Endodermal cell (in vitro differentiated cells): ENCODE measurements at regions not wholly inside any gene's neighbourhood (a gene's known extent, or its start where the extent isn't known, plus 50 kb on each side); places are given as distances from the start of the nearest gene placed in this dataset.

ENCODE experiments used
- DNase-seq: peaks from one replicate; pipeline ENCODE4 v3.0.0-alpha.2; 2017
- H3K27ac ChIP-seq: 2 replicates; pipeline ENCODE4 v1.5.1; 2013; ENCODE audit warnings: mild to moderate bottlenecking, low read depth, low read length, moderate library complexity
- H3K27me3 ChIP-seq: 2 replicates; pipeline ENCODE4 v1.6.1; 2013; ENCODE audit warnings: mild to moderate bottlenecking, low read length, moderate library complexity; ENCODE audit not compliant: insufficient read depth, control insufficient read depth, poor library complexity, severe bottlenecking
- H3K36me3 ChIP-seq: 2 replicates; pipeline ENCODE4 v1.7.0; 2013; ENCODE audit warnings: mild to moderate bottlenecking, low read length, moderate library complexity; ENCODE audit not compliant: control insufficient read depth, insufficient read depth
- H3K4me1 ChIP-seq: one replicate; pipeline ENCODE4 v1.7.0; 2013; ENCODE audit warnings: low read length; ENCODE audit not compliant: control insufficient read depth, insufficient read depth
- H3K4me3 ChIP-seq: 2 replicates; pipeline ENCODE4 v1.5.1; 2013; ENCODE audit warnings: mild to moderate bottlenecking, low read length, moderate library complexity
- H3K9ac ChIP-seq: 2 replicates; pipeline ENCODE4 v1.6.1; 2013; ENCODE audit warnings: mild to moderate bottlenecking, low read length, moderate library complexity; ENCODE audit not compliant: poor library complexity, severe bottlenecking; ENCODE audit errors: extremely low read depth
- H3K9me3 ChIP-seq: 2 replicates; pipeline ENCODE4 v1.6.1; 2013; ENCODE audit warnings: mild to moderate bottlenecking, low read length, moderate library complexity; ENCODE audit not compliant: control insufficient read depth
- H3K27ac Mint-ChIP-seq: 2 replicates; pipeline ENCODE4 v1.8.0; 2020; ENCODE audit warnings: mixed read lengths
- H3K27me3 Mint-ChIP-seq: 2 replicates; pipeline ENCODE4 v1.8.0; 2021; ENCODE audit warnings: mild to moderate bottlenecking, mixed read lengths; ENCODE audit not compliant: insufficient read depth
- H3K36me3 Mint-ChIP-seq: 2 replicates; pipeline ENCODE4 v1.8.0; 2020; ENCODE audit warnings: low read depth, mixed read lengths
- H3K4me1 Mint-ChIP-seq: 2 replicates; pipeline ENCODE4 v1.8.0; 2020; ENCODE audit warnings: mixed read lengths
- H3K4me3 Mint-ChIP-seq: 2 replicates; pipeline ENCODE4 v1.8.0; 2020; ENCODE audit warnings: mild to moderate bottlenecking, moderate library complexity, mixed read lengths
- H3K9me3 Mint-ChIP-seq: 2 replicates; pipeline ENCODE4 v1.8.0; 2020; ENCODE audit warnings: mild to moderate bottlenecking, mixed read lengths
- CTCF ChIP-seq: fragments of 200-600 bp; sonication (generic); conservative IDR thresholded peaks from 2 replicates; pipeline ENCODE4 v1.5.0; 2021; ENCODE audit warnings: antibody characterized with exemption, mild to moderate bottlenecking
- WGBS, 2 experiments: methylation state at CpG; one replicate each; pipeline versions ENCODE4 v1.1.5 to v1.1.7; 2013; ENCODE audit warnings: missing lambda C conversion rate in 2 of 2, mixed read lengths in 1 of 2; ENCODE audit not compliant: insufficient coverage in 1 of 2, insufficient read length in 1 of 2; 5-methylcytosine and 5-hydroxymethylcytosine counted together

GRCh38 chr3:162170581-162170980, 674.0 kb downstream of the OTOL1 start:
- H3K27me3 Mint-ChIP-seq, result no peaks in the 10 kb centered on the region
- H3K4me1 Mint-ChIP-seq, result no peaks in the 10 kb centered on the region
- no peak overlapping the region for H3K4me3 ChIP-seq
- no peak overlapping the region for H3K4me3 Mint-ChIP-seq
- peaks cover 11% of the 10 kb centered on the region for H3K9me3 ChIP-seq
- TF ChIP-seq CTCF, result no peak
- H3K36me3 ChIP-seq, result no peaks in the 10 kb centered on the region
- H3K4me1 ChIP-seq, result no peaks in the 10 kb centered on the region
- no peaks in the 10 kb centered on the region for H3K27me3 ChIP-seq
- WGBS, 2 experiments, result 91 to 100% methylated on average over 1 of the region's 1 CpG
- H3K36me3 Mint-ChIP-seq, result no peaks in the 10 kb centered on the region
- peaks cover 6% of the 10 kb centered on the region for H3K9me3 Mint-ChIP-seq
- H3K27ac ChIP-seq, result no peak overlapping the region
- H3K27ac Mint-ChIP-seq, result no peak overlapping the region
- H3K9ac ChIP-seq, result no peak overlapping the region
- no peak for DNase-seq

GRCh38 chr3:162171970-162172369, 675.4 kb downstream of the OTOL1 start:
- Mint-ChIP-seq H3K27ac (no peak overlapping the region), H3K4me1 (peaks cover 11% of the 10 kb centered on the region), H3K4me3 (no peak overlapping the region), H3K27me3 (no peaks in the 10 kb centered on the region), H3K9me3 (peaks cover 6% of the 10 kb centered on the region), H3K36me3 (no peaks in the 10 kb centered on the region)
- Histone ChIP-seq H3K4me3 (no peak overlapping the region), H3K27ac (no peak overlapping the region), H3K4me1 (no peaks in the 10 kb centered on the region), H3K9me3 (peaks cover 11% of the 10 kb centered on the region), H3K27me3 (no peaks in the 10 kb centered on the region), H3K36me3 (no peaks in the 10 kb centered on the region), H3K9ac (no peak overlapping the region)
- DNase-seq, result no peak
- TF ChIP-seq CTCF, result no peak
- 84% methylated on average over 1 of the region's 1 CpG; no CpG with 5 or more reads in 1 of the 2 experiments for WGBS, 2 experiments

- no peak overlapping the region for H3K27ac Mint-ChIP-seq
- no peak overlapping the region for H3K9ac ChIP-seq
Observed at GRCh38 chr3:162175145-162175544, 678.5 kb downstream of the OTOL1 start.

More at GRCh38 chr3:162175145-162175544, 678.5 kb downstream of the OTOL1 start:
- H3K4me1 Mint-ChIP-seq, result peaks cover 15% of the 10 kb centered on the region
- no peaks in the 10 kb centered on the region for H3K36me3 ChIP-seq
- no peak overlapping the region for H3K4me3 ChIP-seq
- H3K9me3 ChIP-seq, result peaks cover 11% of the 10 kb centered on the region
- TF ChIP-seq CTCF, result no peak
- H3K27me3 Mint-ChIP-seq, result no peaks in the 10 kb centered on the region
- 92 to 93% methylated on average over 3 of the region's 4 CpGs for WGBS, 2 experiments
- DNase-seq, result no peak
- no peak overlapping the region for H3K4me3 Mint-ChIP-seq
- no peaks in the 10 kb centered on the region for H3K36me3 Mint-ChIP-seq
- H3K27ac ChIP-seq, result no peak overlapping the region
- H3K27me3 ChIP-seq, result no peaks in the 10 kb centered on the region
- H3K4me1 ChIP-seq, result no peaks in the 10 kb centered on the region
- peaks cover 6% of the 10 kb centered on the region for H3K9me3 Mint-ChIP-seq
